C4-2B (cell line): ENCODE measurements at regions not wholly inside any gene's neighbourhood (a gene's known extent, or its start where the extent isn't known, plus 50 kb on each side); places are given as distances from the start of the nearest gene placed in this dataset.

Experiments
- ZFX ChIP-seq: fragments of 450-650 bp; IDR thresholded peaks from 2 replicates; pipeline ENCODE4 v1.6.1; 2017
- TF ChIP-seq, protein P1 (sequence below): fragments of 450-650 bp; conservative IDR thresholded peaks from 2 replicates; pipeline ENCODE4 v1.5.1; 2017; ENCODE audit warnings: mild to moderate bottlenecking

DNA sequence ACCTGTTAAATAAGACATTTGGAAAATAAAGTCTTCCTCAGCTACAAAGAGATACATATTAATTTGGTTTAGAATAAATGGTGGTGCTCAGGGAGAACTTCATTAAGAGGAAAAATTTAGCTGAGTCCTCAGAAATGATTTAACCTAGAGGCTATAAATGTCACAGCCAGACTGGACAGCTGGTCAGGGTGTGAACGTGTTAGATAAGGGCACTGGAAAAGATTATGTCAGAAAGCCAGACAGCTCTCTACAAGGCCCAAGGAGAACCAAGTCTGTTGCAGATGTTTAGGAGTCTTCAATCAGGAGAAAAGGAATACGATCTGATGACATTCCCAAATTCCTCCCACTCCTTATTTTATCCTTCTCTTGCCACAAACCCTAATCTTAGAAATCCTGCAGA lies 265.2 kb downstream of the MAT2B start:
- TF ChIP-seq, protein P1, sequence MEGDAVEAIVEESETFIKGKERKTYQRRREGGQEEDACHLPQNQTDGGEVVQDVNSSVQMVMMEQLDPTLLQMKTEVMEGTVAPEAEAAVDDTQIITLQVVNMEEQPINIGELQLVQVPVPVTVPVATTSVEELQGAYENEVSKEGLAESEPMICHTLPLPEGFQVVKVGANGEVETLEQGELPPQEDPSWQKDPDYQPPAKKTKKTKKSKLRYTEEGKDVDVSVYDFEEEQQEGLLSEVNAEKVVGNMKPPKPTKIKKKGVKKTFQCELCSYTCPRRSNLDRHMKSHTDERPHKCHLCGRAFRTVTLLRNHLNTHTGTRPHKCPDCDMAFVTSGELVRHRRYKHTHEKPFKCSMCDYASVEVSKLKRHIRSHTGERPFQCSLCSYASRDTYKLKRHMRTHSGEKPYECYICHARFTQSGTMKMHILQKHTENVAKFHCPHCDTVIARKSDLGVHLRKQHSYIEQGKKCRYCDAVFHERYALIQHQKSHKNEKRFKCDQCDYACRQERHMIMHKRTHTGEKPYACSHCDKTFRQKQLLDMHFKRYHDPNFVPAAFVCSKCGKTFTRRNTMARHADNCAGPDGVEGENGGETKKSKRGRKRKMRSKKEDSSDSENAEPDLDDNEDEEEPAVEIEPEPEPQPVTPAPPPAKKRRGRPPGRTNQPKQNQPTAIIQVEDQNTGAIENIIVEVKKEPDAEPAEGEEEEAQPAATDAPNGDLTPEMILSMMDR, result no peak
- no peak for TF ChIP-seq ZFX
